Kidney (tissue), 13 donors: ENCODE measurements at regions not wholly inside any gene's neighbourhood (a gene's known extent, or its start where the extent isn't known, plus 50 kb on each side); places are given as distances from the start of the nearest gene placed in this dataset.
A peak's percentile ranks its signal among the peaks of the same experiment; 100 is the strongest.

Experiments used
- DNase-seq, 5 donors: peaks; one replicate each; pipeline ENCODE4 v3.0.0-alpha.2; 2013 to 2020
- FAIRE-seq: peaks from 2 replicates; lab custom pipeline; 2012; peaks lifted over from hg19 to GRCh38; lab: Jason Lieb, UNC
- H3K27ac ChIP-seq, 2 donors: one replicate each; pipeline ENCODE4 v1.7.0; 2013; ENCODE audit warnings: low read depth in 2 of 2, low read length in 2 of 2, inconsistent platforms in 1 of 2
- H3K27me3 ChIP-seq: one replicate; pipeline ENCODE4 v1.7.1; 2013; ENCODE audit warnings: low read length, inconsistent platforms; ENCODE audit not compliant: control insufficient read depth, insufficient read depth
- H3K36me3 ChIP-seq, 3 donors: one replicate each; pipeline versions ENCODE4 v1.7.0 to v1.7.1; 2013; ENCODE audit warnings: low read length in 3 of 3, control low read depth in 1 of 3, inconsistent platforms in 1 of 3; ENCODE audit not compliant: insufficient read depth in 3 of 3, control insufficient read depth in 2 of 3
- H3K4me1 ChIP-seq, 3 donors: one replicate each; pipeline versions ENCODE4 v1.7.0 to v1.7.1; 2013; ENCODE audit warnings: low read length in 3 of 3, inconsistent platforms in 1 of 3, low read depth in 1 of 3; ENCODE audit not compliant: control insufficient read depth in 2 of 3, insufficient read depth in 2 of 3
- H3K4me3 ChIP-seq, 3 donors: one replicate each; pipeline versions ENCODE4 v1.7.0 to v1.8.1; 2013; ENCODE audit warnings: low read length in 3 of 3, control low read depth in 1 of 3, inconsistent platforms in 1 of 3
- H3K9ac ChIP-seq, 3 donors: one replicate each; pipeline versions ENCODE4 v1.7.0 to v1.7.1; 2013; ENCODE audit warnings: low read length in 3 of 3, control low read depth in 1 of 3, inconsistent platforms in 1 of 3
- H3K9me3 ChIP-seq, 3 donors: one replicate each; pipeline versions ENCODE4 v1.7.0 to v1.7.1; 2013; ENCODE audit warnings: low read length in 3 of 3, control low read depth in 1 of 3, inconsistent platforms in 1 of 3; ENCODE audit not compliant: control insufficient read depth in 2 of 3, insufficient read depth in 1 of 3
- intact Hi-C: fragments of 100-400 bp; cut with DNase I; formaldehyde crosslinking; loops from one replicate; pipeline ENCODE4 v1.11.1; 2022
- TF ChIP-seq, protein P1 (sequence below): IDR thresholded peaks from 3 replicates; pipeline ENCODE4 v1.5.1; 2012; ENCODE audit warnings: mild to moderate bottlenecking, moderate library complexity, borderline replicate concordance; ENCODE audit not compliant: insufficient read depth; ENCODE audit errors: extremely low read depth
- donor health status: control.
- donor health status: control.
- donor health status: control.
- donor health status: control.
- donor health status: control.
- donor health status: DM: yes; HTN: yes; CAD: no.
- donor health status: Normal renal cell carcinoma (clear cell type).

DNA sequence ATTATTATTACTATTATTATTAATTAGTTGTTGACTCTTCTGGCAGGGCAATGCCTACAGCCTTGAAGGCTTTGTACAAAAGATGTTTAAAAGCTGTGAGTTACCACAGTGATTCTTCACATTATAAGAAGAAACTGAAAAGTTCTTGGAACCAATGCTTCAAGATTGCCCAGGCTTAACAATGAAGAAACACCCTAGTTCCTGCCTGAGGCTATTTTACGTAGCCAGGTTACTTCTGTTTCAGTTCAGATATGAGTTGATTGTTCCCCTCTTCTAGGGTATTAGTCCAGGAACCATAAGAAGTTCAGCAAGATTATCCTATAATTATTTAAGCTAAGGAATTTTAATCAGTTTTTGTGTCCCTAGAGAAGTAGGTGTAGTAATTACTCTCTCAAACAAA is 154.6 kb upstream of the CDH12 start:
- TF ChIP-seq, protein P1, sequence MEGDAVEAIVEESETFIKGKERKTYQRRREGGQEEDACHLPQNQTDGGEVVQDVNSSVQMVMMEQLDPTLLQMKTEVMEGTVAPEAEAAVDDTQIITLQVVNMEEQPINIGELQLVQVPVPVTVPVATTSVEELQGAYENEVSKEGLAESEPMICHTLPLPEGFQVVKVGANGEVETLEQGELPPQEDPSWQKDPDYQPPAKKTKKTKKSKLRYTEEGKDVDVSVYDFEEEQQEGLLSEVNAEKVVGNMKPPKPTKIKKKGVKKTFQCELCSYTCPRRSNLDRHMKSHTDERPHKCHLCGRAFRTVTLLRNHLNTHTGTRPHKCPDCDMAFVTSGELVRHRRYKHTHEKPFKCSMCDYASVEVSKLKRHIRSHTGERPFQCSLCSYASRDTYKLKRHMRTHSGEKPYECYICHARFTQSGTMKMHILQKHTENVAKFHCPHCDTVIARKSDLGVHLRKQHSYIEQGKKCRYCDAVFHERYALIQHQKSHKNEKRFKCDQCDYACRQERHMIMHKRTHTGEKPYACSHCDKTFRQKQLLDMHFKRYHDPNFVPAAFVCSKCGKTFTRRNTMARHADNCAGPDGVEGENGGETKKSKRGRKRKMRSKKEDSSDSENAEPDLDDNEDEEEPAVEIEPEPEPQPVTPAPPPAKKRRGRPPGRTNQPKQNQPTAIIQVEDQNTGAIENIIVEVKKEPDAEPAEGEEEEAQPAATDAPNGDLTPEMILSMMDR = no peak
- Histone ChIP-seq H3K9ac (no peak overlapping the region), H3K4me3 (no peak overlapping the region), H3K27me3 (no peaks in the 10 kb centered on the region), H3K36me3 (no peaks in the 10 kb centered on the region), H3K9me3 (no peaks in the 10 kb centered on the region), H3K27ac (no peak overlapping the region), H3K4me1 (no peaks in the 10 kb centered on the region)
- no peak for FAIRE-seq
- DNase-seq = no peak
- intact Hi-C loops = no loop called here

DNA sequence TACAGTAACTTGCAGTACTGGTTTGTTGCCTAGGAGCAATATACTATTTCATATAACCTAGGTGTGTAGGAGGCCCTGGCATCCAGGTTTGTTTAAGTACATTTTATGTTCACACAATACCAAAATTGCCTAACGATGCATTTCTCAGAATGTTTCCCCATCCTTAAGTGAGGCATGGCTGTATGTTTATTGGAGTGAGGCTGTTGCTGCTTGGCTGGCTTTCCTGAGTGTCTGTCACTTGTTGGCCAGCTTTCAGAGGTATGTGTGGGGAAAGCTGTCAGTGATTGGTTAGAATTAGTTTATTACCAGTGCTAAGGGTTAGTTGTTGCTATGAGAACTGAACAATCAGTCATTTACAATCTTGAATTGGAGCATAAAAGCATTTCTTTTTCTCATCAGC is 154.1 kb upstream of the CDH12 start:
- TF ChIP-seq, protein P1 = no peak
- FAIRE-seq (no peak), DNase-seq (peak in 2 of 5 donors; percentile 5 to 29)

DNA sequence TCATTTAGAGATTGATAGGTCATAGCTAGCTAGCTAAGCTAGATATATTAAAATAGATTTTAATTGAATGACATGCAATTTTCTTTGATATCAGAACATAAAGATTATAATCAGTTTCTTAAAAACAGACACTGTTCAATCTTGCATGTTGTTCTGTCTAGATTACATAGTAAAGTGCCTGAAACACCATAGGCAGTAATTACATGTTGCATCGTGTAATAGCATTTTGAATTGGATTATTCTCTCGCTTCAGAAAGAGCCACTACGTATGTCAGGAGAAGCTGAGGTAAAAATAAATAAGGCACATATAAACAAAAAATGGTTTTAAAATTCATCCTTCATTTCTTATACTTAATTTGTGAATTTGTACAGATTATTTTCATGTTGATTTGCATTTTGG is 148.0 kb upstream of the CDH12 start:
- H3K9ac ChIP-seq = no peak overlapping the region
- H3K4me1 ChIP-seq = no peaks in the 10 kb centered on the region

More for the DNA sequence above, 154.1 kb upstream of the CDH12 start:
- H3K4me3 ChIP-seq = no peak overlapping the region
- no peak overlapping the region for H3K27ac ChIP-seq
- no peaks in the 10 kb centered on the region for H3K27me3 ChIP-seq
- intact Hi-C loops = no loop called here
- H3K36me3 ChIP-seq = no peaks in the 10 kb centered on the region
- H3K9me3 ChIP-seq = no peaks in the 10 kb centered on the region
- H3K9ac ChIP-seq = no peak overlapping the region
- no peaks in the 10 kb centered on the region for H3K4me1 ChIP-seq

DNA sequence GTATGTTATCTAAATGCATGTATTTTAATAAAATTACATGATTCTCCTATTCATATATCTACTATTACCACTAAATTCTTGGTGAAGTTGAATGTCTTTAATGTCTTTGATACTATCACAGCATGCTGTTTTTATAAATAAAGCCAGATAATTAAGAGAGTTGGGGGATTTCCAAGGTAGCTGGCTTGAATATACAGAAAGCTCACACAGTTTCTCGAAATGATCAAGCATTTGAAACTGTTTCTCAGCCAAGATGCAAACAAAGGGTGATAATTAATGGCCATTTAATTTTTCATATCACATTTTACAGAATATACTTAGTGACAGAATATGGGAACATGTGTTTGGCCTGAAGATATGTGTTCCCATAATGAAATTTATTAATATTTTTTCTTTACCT is 145.6 kb upstream of the CDH12 start:
- no peak for FAIRE-seq
- intact Hi-C loops = no loop called here
- H3K9me3 ChIP-seq = no peaks in the 10 kb centered on the region
- no peaks in the 10 kb centered on the region for H3K4me1 ChIP-seq
- no peaks in the 10 kb centered on the region for H3K36me3 ChIP-seq
- H3K9ac ChIP-seq = no peak overlapping the region
- H3K27ac ChIP-seq = no peak overlapping the region
- H3K4me3 ChIP-seq = no peak overlapping the region
- TF ChIP-seq, protein P1 = no peak
- no peak for DNase-seq
- H3K27me3 ChIP-seq = no peaks in the 10 kb centered on the region

More for the DNA sequence above, 148.0 kb upstream of the CDH12 start:
- FAIRE-seq = no peak
- TF ChIP-seq, protein P1 = no peak
- Histone ChIP-seq H3K27ac (no peak overlapping the region), H3K36me3 (no peaks in the 10 kb centered on the region), H3K27me3 (no peaks in the 10 kb centered on the region), H3K9me3 (no peaks in the 10 kb centered on the region), H3K4me3 (no peak overlapping the region)
- intact Hi-C loops = no loop called here
- no peak for DNase-seq
